ENCODE measurements at regions not wholly inside any gene's neighbourhood (a gene's known extent, or its start where the extent isn't known, plus 50 kb on each side); places are given as distances from the start of the nearest gene placed in this dataset.

- no peak overlapping the region for H3K4me3 ChIP-seq (ENCODE audit: control insufficient read depth, low read depth, low read length)
- TF ChIP-seq CTCF (conservative IDR thresholded peaks at IDR 0.05; ENCODE audit: control insufficient read depth, insufficient read depth, low read depth, low read length) = no peak
- no peak for DNase-seq (ENCODE audit: low read depth)
Observed at GRCh38 chr10:28903063-28903462, 225.7 kb downstream of the BAMBI start.

- no peak overlapping the region for H3K4me3 ChIP-seq (ENCODE audit: control insufficient read depth, low read depth, low read length)
- no peak for DNase-seq (ENCODE audit: low read depth)
- no peak for TF ChIP-seq CTCF (conservative IDR thresholded peaks at IDR 0.05; ENCODE audit: control insufficient read depth, insufficient read depth, low read depth, low read length)
Observed at GRCh38 chr10:28903736-28904135, 226.4 kb downstream of the BAMBI start.

- DNase-seq (ENCODE audit: low read depth) = no peak
- H3K4me3 ChIP-seq (ENCODE audit: control insufficient read depth, low read depth, low read length) = no peak overlapping the region
- TF ChIP-seq CTCF (conservative IDR thresholded peaks at IDR 0.05; ENCODE audit: control insufficient read depth, insufficient read depth, low read depth, low read length) = no peak
Observed at GRCh38 chr10:28905371-28905770, 228.1 kb downstream of the BAMBI start.

GRCh38 chr10:28906011-28906411, 228.7 kb downstream of the BAMBI start:
- TF ChIP-seq CTCF (conservative IDR thresholded peaks at IDR 0.05; ENCODE audit: control insufficient read depth, insufficient read depth, low read depth, low read length) = no peak
- no peak overlapping the region for H3K4me3 ChIP-seq (ENCODE audit: control insufficient read depth, low read depth, low read length)
- DNase-seq (ENCODE audit: low read depth) = no peak

GRCh38 chr10:28906415-28906814, 229.1 kb downstream of the BAMBI start:
- DNase-seq (ENCODE audit: low read depth) = no peak
- no peak for TF ChIP-seq CTCF (conservative IDR thresholded peaks at IDR 0.05; ENCODE audit: control insufficient read depth, insufficient read depth, low read depth, low read length)
- no peak overlapping the region for H3K4me3 ChIP-seq (ENCODE audit: control insufficient read depth, low read depth, low read length)

- no peak for TF ChIP-seq CTCF (conservative IDR thresholded peaks at IDR 0.05; ENCODE audit: control insufficient read depth, insufficient read depth, low read depth, low read length)
- DNase-seq (ENCODE audit: low read depth) = peak; percentile 23
- H3K4me3 ChIP-seq (ENCODE audit: control insufficient read depth, low read depth, low read length) = no peak overlapping the region
Observed at GRCh38 chr10:28906934-28907333, 229.6 kb downstream of the BAMBI start.

GRCh38 chr10:28909875-28910274, 232.6 kb downstream of the BAMBI start:
- no peak for DNase-seq (ENCODE audit: low read depth)
- TF ChIP-seq CTCF (conservative IDR thresholded peaks at IDR 0.05; ENCODE audit: control insufficient read depth, insufficient read depth, low read depth, low read length) = no peak
- H3K4me3 ChIP-seq (ENCODE audit: control insufficient read depth, low read depth, low read length) = no peak overlapping the region

Measured in fibroblast of mammary gland (primary cell).